ENCODE measurements at regions not wholly inside any gene's neighbourhood (a gene's known extent, or its start where the extent isn't known, plus 50 kb on each side); places are given as distances from the start of the nearest gene placed in this dataset.

GRCh38 chr4:4605849-4606248, 64.0 kb upstream of the STX18 start:
- H3K4me3 ChIP-seq (IDR thresholded peaks at IDR 0.05; ENCODE audit: insufficient read depth, low read depth, low read length) = no peak overlapping the region
- H3K4me1 ChIP-seq (ENCODE audit: low read depth, poor library complexity, severe bottlenecking) = no peaks in the 10 kb centered on the region
- no peak overlapping the region for H3K4me2 ChIP-seq
- no peak overlapping the region for H2AFZ ChIP-seq (ENCODE audit: low read depth)
- no peaks in the 10 kb centered on the region for H3K79me2 ChIP-seq (ENCODE audit: insufficient read depth, low read depth)
- TF ChIP-seq CTCF (conservative IDR thresholded peaks at IDR 0.05; ENCODE audit: low read depth, low read length) = no peak
- H3K27me3 ChIP-seq (ENCODE audit: insufficient read depth, low read depth) = no peaks in the 10 kb centered on the region
- no peak overlapping the region for H3K9ac ChIP-seq
- H4K20me1 ChIP-seq (ENCODE audit: insufficient read depth) = no peaks in the 10 kb centered on the region
- H3K36me3 ChIP-seq (ENCODE audit: insufficient read depth) = no peaks in the 10 kb centered on the region
- no peak overlapping the region for H3K27ac ChIP-seq

GRCh38 chr4:4603592-4603991, 61.7 kb upstream of the STX18 start:
- no peaks in the 10 kb centered on the region for H4K20me1 ChIP-seq (ENCODE audit: insufficient read depth)
- no peak overlapping the region for H3K4me2 ChIP-seq
- no peak for TF ChIP-seq CTCF (conservative IDR thresholded peaks at IDR 0.05; ENCODE audit: low read depth, low read length)
- H3K27me3 ChIP-seq (ENCODE audit: insufficient read depth, low read depth) = no peaks in the 10 kb centered on the region
- H2AFZ ChIP-seq (ENCODE audit: low read depth) = no peak overlapping the region
- H3K4me3 ChIP-seq (IDR thresholded peaks at IDR 0.05; ENCODE audit: insufficient read depth, low read depth, low read length) = no peak overlapping the region
- no peak overlapping the region for H3K27ac ChIP-seq
- H3K79me2 ChIP-seq (ENCODE audit: insufficient read depth, low read depth) = no peaks in the 10 kb centered on the region
- H3K36me3 ChIP-seq (ENCODE audit: insufficient read depth) = no peaks in the 10 kb centered on the region
- no peak overlapping the region for H3K9ac ChIP-seq
- no peaks in the 10 kb centered on the region for H3K4me1 ChIP-seq (ENCODE audit: low read depth, poor library complexity, severe bottlenecking)

- Histone ChIP-seq H3K36me3 (ENCODE audit: insufficient read depth) (no peaks in the 10 kb centered on the region), H3K4me2 (no peak overlapping the region), H3K79me2 (ENCODE audit: insufficient read depth, low read depth) (no peaks in the 10 kb centered on the region), H3K4me1 (ENCODE audit: low read depth, poor library complexity, severe bottlenecking) (no peaks in the 10 kb centered on the region), H3K27me3 (ENCODE audit: insufficient read depth, low read depth) (no peaks in the 10 kb centered on the region), H2AFZ (ENCODE audit: low read depth) (no peak overlapping the region), H4K20me1 (ENCODE audit: insufficient read depth) (no peaks in the 10 kb centered on the region), H3K4me3 (IDR thresholded peaks at IDR 0.05; ENCODE audit: insufficient read depth, low read depth, low read length) (no peak overlapping the region), H3K27ac (no peak overlapping the region), H3K9ac (no peak overlapping the region)
- no peak for TF ChIP-seq CTCF (conservative IDR thresholded peaks at IDR 0.05; ENCODE audit: low read depth, low read length)
These were observed 61.2 kb upstream of the STX18 start for GRCh38 chr4:4603067-4603466.

- Histone ChIP-seq H3K27ac (no peak overlapping the region), H3K4me3 (IDR thresholded peaks at IDR 0.05; ENCODE audit: insufficient read depth, low read depth, low read length) (no peak overlapping the region)
- no peak for TF ChIP-seq CTCF (conservative IDR thresholded peaks at IDR 0.05; ENCODE audit: low read depth, low read length)
These were observed 60.6 kb upstream of the STX18 start for GRCh38 chr4:4602468-4602867.

More at GRCh38 chr4:4602468-4602867, 60.6 kb upstream of the STX18 start:
- no peak overlapping the region for H2AFZ ChIP-seq (ENCODE audit: low read depth)
- H3K4me1 ChIP-seq (ENCODE audit: low read depth, poor library complexity, severe bottlenecking) = no peaks in the 10 kb centered on the region
- H4K20me1 ChIP-seq (ENCODE audit: insufficient read depth) = no peaks in the 10 kb centered on the region
- H3K79me2 ChIP-seq (ENCODE audit: insufficient read depth, low read depth) = no peaks in the 10 kb centered on the region
- H3K4me2 ChIP-seq = no peak overlapping the region
- H3K27me3 ChIP-seq (ENCODE audit: insufficient read depth, low read depth) = no peaks in the 10 kb centered on the region
- no peak overlapping the region for H3K9ac ChIP-seq
- H3K36me3 ChIP-seq (ENCODE audit: insufficient read depth) = no peaks in the 10 kb centered on the region
